ENCODE measurements at regions not wholly inside any gene's neighbourhood (a gene's known extent, or its start where the extent isn't known, plus 50 kb on each side); places are given as distances from the start of the nearest gene placed in this dataset.

- no peak for DNase-seq
Measured at GRCh38 chr18:11266781-11267480, 117.6 kb upstream of the PIEZO2 start.

GRCh38 chr18:11261486-11261885 is 112.1 kb upstream of the PIEZO2 start:
- no peak for DNase-seq

- DNase-seq: no peak
Measured at GRCh38 chr18:11260961-11261461, 111.6 kb upstream of the PIEZO2 start.

- DNase-seq: no peak
Measured at GRCh38 chr18:11259469-11260150, 110.2 kb upstream of the PIEZO2 start.

- no peak for DNase-seq
Measured at GRCh38 chr18:11258039-11258610, 108.8 kb upstream of the PIEZO2 start.

GRCh38 chr18:11256251-11256650 is 106.9 kb upstream of the PIEZO2 start:
- no peak for DNase-seq

- no peak for DNase-seq
Measured at GRCh38 chr18:11251891-11252270, 102.5 kb upstream of the PIEZO2 start.

GRCh38 chr18:11251229-11251890 is 102.0 kb upstream of the PIEZO2 start:
- DNase-seq: no peak

GRCh38 chr18:11249391-11249790 is 100.0 kb upstream of the PIEZO2 start:
- no peak for DNase-seq

- no peak for DNase-seq
Measured at GRCh38 chr18:11247381-11247970, 98.1 kb upstream of the PIEZO2 start.

GRCh38 chr18:11246495-11247300 is 97.3 kb upstream of the PIEZO2 start:
- no peak for DNase-seq

GRCh38 chr18:11245879-11246278 is 96.5 kb upstream of the PIEZO2 start:
- no peak for DNase-seq

GRCh38 chr18:11237484-11237883 is 88.1 kb upstream of the PIEZO2 start:
- no peak for DNase-seq

GRCh38 chr18:11237066-11237465 is 87.7 kb upstream of the PIEZO2 start:
- no peak for DNase-seq

GRCh38 chr18:11224153-11224552 is 74.8 kb upstream of the PIEZO2 start:
- DNase-seq: no peak

GRCh38 chr18:11219571-11219970 is 70.2 kb upstream of the PIEZO2 start:
- no peak for DNase-seq

- DNase-seq: no peak
Measured at GRCh38 chr18:11215216-11215615, 65.8 kb upstream of the PIEZO2 start.

- no peak for DNase-seq
Measured at GRCh38 chr18:11204020-11204419, 54.7 kb upstream of the PIEZO2 start.

GRCh38 chr18:11199477-11199876 is 50.1 kb upstream of the PIEZO2 start:
- no peak for DNase-seq
